ENCODE measurements at regions not wholly inside any gene's neighbourhood (a gene's known extent, or its start where the extent isn't known, plus 50 kb on each side); places are given as distances from the start of the nearest gene placed in this dataset.
"Not testable (repeated sequence)": the region's sequence is repeated elsewhere in the genome, so short reads cannot be mapped to it uniquely, and the experiment has no call there.

DNA sequence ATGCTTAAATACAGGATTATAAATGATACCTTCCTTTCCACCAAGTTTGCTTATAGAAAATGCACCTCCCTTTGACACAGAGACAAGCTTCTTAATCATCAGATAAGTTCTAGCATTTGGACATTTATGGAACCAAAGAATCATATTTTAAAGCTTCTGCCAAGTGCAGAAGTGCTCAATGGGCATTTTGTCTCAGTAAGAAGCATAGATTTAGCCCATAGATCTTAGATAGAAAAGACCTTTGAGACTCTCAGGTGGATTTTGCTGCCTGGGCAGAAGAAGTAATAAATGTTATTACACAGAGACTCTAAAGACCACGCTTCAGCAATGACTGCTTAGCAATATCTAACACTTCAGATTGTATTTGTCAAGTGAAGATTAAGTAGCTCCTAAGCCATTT is 174.6 kb downstream of the VEGFC start:
- DNase-seq = no peak
- Histone ChIP-seq H3K4me1 (ENCODE audit: insufficient read depth, low read length) (no peaks in the 10 kb centered on the region), H3K36me3 (ENCODE audit: insufficient read depth, low read length) (no peaks in the 10 kb centered on the region), H4K20me1 (ENCODE audit: insufficient read depth, low read length) (no peaks in the 10 kb centered on the region), H3K27ac (ENCODE audit: low read length) (no peak overlapping the region), H3K9ac (ENCODE audit: low read depth, low read length) (no peak overlapping the region), H2AFZ (ENCODE audit: low read depth, low read length) (no peak overlapping the region), H3K79me2 (ENCODE audit: insufficient read depth, low read length) (no peaks in the 10 kb centered on the region), H3K4me3 (ENCODE audit: low read depth in 1 of 2, low read length in 2 of 2) (no peak overlapping the region), H3K4me2 (ENCODE audit: insufficient read depth, low read length) (no peak overlapping the region), H3K9me3 (ENCODE audit: insufficient read depth, low read length, severe bottlenecking) (no peaks in the 10 kb centered on the region), H3K27me3 (ENCODE audit: insufficient read depth, low read length, poor library complexity) (peaks cover 4% of the 10 kb centered on the region)
- TF ChIP-seq, protein P1, sequence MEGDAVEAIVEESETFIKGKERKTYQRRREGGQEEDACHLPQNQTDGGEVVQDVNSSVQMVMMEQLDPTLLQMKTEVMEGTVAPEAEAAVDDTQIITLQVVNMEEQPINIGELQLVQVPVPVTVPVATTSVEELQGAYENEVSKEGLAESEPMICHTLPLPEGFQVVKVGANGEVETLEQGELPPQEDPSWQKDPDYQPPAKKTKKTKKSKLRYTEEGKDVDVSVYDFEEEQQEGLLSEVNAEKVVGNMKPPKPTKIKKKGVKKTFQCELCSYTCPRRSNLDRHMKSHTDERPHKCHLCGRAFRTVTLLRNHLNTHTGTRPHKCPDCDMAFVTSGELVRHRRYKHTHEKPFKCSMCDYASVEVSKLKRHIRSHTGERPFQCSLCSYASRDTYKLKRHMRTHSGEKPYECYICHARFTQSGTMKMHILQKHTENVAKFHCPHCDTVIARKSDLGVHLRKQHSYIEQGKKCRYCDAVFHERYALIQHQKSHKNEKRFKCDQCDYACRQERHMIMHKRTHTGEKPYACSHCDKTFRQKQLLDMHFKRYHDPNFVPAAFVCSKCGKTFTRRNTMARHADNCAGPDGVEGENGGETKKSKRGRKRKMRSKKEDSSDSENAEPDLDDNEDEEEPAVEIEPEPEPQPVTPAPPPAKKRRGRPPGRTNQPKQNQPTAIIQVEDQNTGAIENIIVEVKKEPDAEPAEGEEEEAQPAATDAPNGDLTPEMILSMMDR (IDR thresholded peaks at IDR 0.05; ENCODE audit: borderline replicate concordance, extremely low read depth, low read length, poor library complexity, severe bottlenecking) = no peak
- TF ChIP-seq EZH2 (IDR thresholded peaks at IDR 0.05; ENCODE audit: borderline replicate concordance, low read depth, low read length, severe bottlenecking) = no peak
- ATAC-seq (ENCODE audit: insufficient read depth, low read depth) = no peak

DNA sequence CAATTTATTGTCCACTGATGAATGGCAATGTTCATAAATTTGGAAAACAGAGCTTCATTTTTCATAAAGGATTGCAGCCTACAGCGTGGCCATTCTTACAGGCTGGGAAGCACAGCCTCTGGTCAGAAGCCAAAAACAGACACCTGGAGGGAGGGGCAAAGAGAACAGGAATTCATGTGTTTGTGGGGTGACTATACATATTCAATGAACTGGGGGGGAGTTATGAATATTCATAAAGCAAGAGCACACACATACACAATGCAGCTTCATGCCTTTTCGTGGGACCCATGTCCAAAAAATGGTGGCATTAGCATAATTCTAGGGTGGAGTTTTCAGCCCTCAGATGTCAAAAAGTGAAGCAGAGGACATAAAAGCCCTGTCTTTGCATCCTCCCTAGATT is 173.3 kb downstream of the VEGFC start:
- H3K4me2 ChIP-seq (ENCODE audit: insufficient read depth, low read length) = no peak overlapping the region
- TF ChIP-seq, protein P1 (IDR thresholded peaks at IDR 0.05; ENCODE audit: borderline replicate concordance, extremely low read depth, low read length, poor library complexity, severe bottlenecking) = no peak
- TF ChIP-seq EZH2 (IDR thresholded peaks at IDR 0.05; ENCODE audit: borderline replicate concordance, low read depth, low read length, severe bottlenecking) = no peak
- no peak for DNase-seq
- H3K9ac ChIP-seq (ENCODE audit: low read depth, low read length) = no peak overlapping the region
- no peaks in the 10 kb centered on the region for H3K9me3 ChIP-seq (ENCODE audit: insufficient read depth, low read length, severe bottlenecking)
- H3K79me2 ChIP-seq (ENCODE audit: insufficient read depth, low read length) = no peaks in the 10 kb centered on the region
- no peaks in the 10 kb centered on the region for H4K20me1 ChIP-seq (ENCODE audit: insufficient read depth, low read length)
- no peaks in the 10 kb centered on the region for H3K36me3 ChIP-seq (ENCODE audit: insufficient read depth, low read length)
- no peak for ATAC-seq (ENCODE audit: insufficient read depth, low read depth)
- H3K4me3 ChIP-seq (ENCODE audit: low read depth in 1 of 2, low read length in 2 of 2) = no peak overlapping the region
- H3K27me3 ChIP-seq (ENCODE audit: insufficient read depth, low read length, poor library complexity) = peaks cover 4% of the 10 kb centered on the region
- H2AFZ ChIP-seq (ENCODE audit: low read depth, low read length) = no peak overlapping the region
- H3K4me1 ChIP-seq (ENCODE audit: insufficient read depth, low read length) = no peaks in the 10 kb centered on the region
- no peak overlapping the region for H3K27ac ChIP-seq (ENCODE audit: low read length)

DNA sequence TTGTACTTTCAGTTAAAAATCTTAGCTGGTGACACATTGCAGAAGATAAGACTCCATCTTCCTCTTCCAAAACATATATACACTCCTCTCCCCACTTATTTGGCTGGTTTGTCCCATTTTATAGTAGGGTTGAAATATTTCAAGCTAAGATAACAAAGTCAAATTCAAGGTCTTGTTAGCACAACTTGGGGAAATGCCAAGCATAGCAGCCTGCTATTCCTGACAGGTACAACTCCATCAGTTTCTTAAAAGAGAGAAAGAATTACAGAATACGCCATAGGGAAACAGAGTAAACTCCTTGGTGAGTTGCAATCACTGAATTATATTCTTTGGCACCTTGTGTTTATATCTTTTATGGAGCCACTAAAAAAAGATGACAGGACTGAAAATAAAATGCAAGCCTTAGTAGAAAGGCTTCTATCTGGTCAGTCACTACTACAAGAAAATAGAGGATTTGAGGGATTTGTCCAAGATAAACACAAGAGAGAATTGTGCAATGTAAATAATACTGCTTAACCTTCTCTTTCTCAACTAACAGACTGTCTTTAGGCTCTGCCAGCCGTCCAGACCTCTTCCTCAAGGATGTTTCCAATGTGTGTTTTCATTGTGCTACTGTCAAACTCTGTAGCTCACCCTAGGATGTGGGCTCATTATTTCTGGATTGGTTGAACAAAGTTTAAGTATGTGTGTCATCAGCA is 170.3 kb downstream of the VEGFC start:
- DNase-seq = no peak
- no peak for ATAC-seq (ENCODE audit: insufficient read depth, low read depth)

DNA sequence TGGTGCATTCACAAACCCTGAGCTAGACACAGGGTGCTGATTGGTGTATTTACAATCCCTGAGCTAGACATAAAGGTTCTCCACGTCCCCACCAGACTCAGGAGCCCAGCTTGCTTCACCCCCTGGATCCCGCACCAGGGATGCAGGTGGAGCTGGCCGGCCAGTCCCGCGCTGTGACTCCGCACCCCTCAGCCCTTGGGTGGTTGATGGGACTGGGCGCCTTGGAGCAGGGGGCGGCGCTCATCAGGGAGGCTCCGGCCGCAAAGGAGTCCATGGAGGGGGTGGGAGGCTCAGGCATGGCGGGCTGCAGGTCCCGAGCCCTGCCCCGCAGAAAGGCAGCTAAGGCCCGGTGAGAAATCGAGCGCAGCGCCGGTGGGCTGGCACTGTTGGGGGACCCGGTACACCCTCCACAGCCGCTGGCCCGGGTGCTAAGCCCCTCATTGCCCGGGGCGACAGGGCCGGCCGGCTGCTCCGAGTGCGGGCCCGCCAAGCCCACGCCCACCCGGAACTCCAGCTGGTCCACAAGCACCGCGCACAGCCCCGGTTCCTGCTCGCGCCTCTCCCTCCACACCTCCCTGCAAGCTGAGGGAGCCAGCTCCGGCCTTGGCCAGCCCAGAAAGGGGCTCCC is 167.6 kb downstream of the VEGFC start:
- not testable (repeated sequence) for H3K4me2 ChIP-seq (ENCODE audit: insufficient read depth, low read length); H3K4me3 ChIP-seq (ENCODE audit: low read depth in 1 of 2, low read length in 2 of 2); DNase-seq; H3K27ac ChIP-seq (ENCODE audit: low read length); H4K20me1 ChIP-seq (ENCODE audit: insufficient read depth, low read length); H3K36me3 ChIP-seq (ENCODE audit: insufficient read depth, low read length); H2AFZ ChIP-seq (ENCODE audit: low read depth, low read length); ATAC-seq (ENCODE audit: insufficient read depth, low read depth); H3K9me3 ChIP-seq (ENCODE audit: insufficient read depth, low read length, severe bottlenecking); H3K4me1 ChIP-seq (ENCODE audit: insufficient read depth, low read length); H3K9ac ChIP-seq (ENCODE audit: low read depth, low read length); H3K27me3 ChIP-seq (ENCODE audit: insufficient read depth, low read length, poor library complexity); H3K79me2 ChIP-seq (ENCODE audit: insufficient read depth, low read length)

More for the DNA sequence above, 170.3 kb downstream of the VEGFC start:
- no peak overlapping the region for H3K9ac ChIP-seq (ENCODE audit: low read depth, low read length)
- H2AFZ ChIP-seq (ENCODE audit: low read depth, low read length) = no peak overlapping the region
- no peaks in the 10 kb centered on the region for H4K20me1 ChIP-seq (ENCODE audit: insufficient read depth, low read length)
- H3K4me3 ChIP-seq (ENCODE audit: low read depth in 1 of 2, low read length in 2 of 2) = no peak overlapping the region
- no peaks in the 10 kb centered on the region for H3K36me3 ChIP-seq (ENCODE audit: insufficient read depth, low read length)
- no peaks in the 10 kb centered on the region for H3K79me2 ChIP-seq (ENCODE audit: insufficient read depth, low read length)
- no peak overlapping the region for H3K27ac ChIP-seq (ENCODE audit: low read length)
- TF ChIP-seq, protein P1 (IDR thresholded peaks at IDR 0.05; ENCODE audit: borderline replicate concordance, extremely low read depth, low read length, poor library complexity, severe bottlenecking) = no peak
- no peak for TF ChIP-seq EZH2 (IDR thresholded peaks at IDR 0.05; ENCODE audit: borderline replicate concordance, low read depth, low read length, severe bottlenecking)
- H3K4me2 ChIP-seq (ENCODE audit: insufficient read depth, low read length) = no peak overlapping the region
- peaks cover 4% of the 10 kb centered on the region for H3K27me3 ChIP-seq (ENCODE audit: insufficient read depth, low read length, poor library complexity)
- H3K9me3 ChIP-seq (ENCODE audit: insufficient read depth, low read length, severe bottlenecking) = no peaks in the 10 kb centered on the region
- H3K4me1 ChIP-seq (ENCODE audit: insufficient read depth, low read length) = no peaks in the 10 kb centered on the region

All from DND-41 (cell line).